ENCODE measurements at regions not wholly inside any gene's neighbourhood (a gene's known extent, or its start where the extent isn't known, plus 50 kb on each side); places are given as distances from the start of the nearest gene placed in this dataset.
"Not testable (repeated sequence)": the region's sequence is repeated elsewhere in the genome, so short reads cannot be mapped to it uniquely, and the experiment has no call there.

GRCh38 chr5:155136216-155136850 lies 122.8 kb downstream of the KIF4B start:
- Histone ChIP-seq H3K9me3 (ENCODE audit: control insufficient read depth in 5 of 5, low read length in 5 of 5) (no peaks in the 10 kb centered on the region), H3K4me1 (ENCODE audit: control insufficient read depth in 5 of 5, insufficient read depth in 5 of 5, low read length in 5 of 5) (peaks cover 0 to 10% (median 5%) of the 10 kb centered on the region in 5 donors), H3K4me3 (ENCODE audit: low read depth in 1 of 5, low read length in 5 of 5) (no peak overlapping the region), H3K27me3 (ENCODE audit: control insufficient read depth in 5 of 5, insufficient read depth in 4 of 5, low read length in 5 of 5) (no peaks in the 10 kb centered on the region), H3K36me3 (ENCODE audit: control insufficient read depth in 5 of 5, insufficient read depth in 5 of 5, low read length in 5 of 5) (no peaks in the 10 kb centered on the region), H3K9ac (ENCODE audit: low read length in 5 of 5) (no peak overlapping the region), H3K27ac (ENCODE audit: low read depth, low read length) (no peak overlapping the region)

- no peak overlapping the region for H3K4me3 ChIP-seq (ENCODE audit: low read depth in 1 of 5, low read length in 5 of 5)
- no peak overlapping the region for H3K9ac ChIP-seq (ENCODE audit: low read length in 5 of 5)
- no peak overlapping the region for H3K27ac ChIP-seq (ENCODE audit: low read depth, low read length)
- H3K4me1 ChIP-seq (ENCODE audit: control insufficient read depth in 5 of 5, insufficient read depth in 5 of 5, low read length in 5 of 5), result peaks cover 0 to 10% (median 5%) of the 10 kb centered on the region in 5 donors
- H3K36me3 ChIP-seq (ENCODE audit: control insufficient read depth in 5 of 5, insufficient read depth in 5 of 5, low read length in 5 of 5), result no peaks in the 10 kb centered on the region
- no peaks in the 10 kb centered on the region for H3K9me3 ChIP-seq (ENCODE audit: control insufficient read depth in 5 of 5, low read length in 5 of 5)
- no peaks in the 10 kb centered on the region for H3K27me3 ChIP-seq (ENCODE audit: control insufficient read depth in 5 of 5, insufficient read depth in 4 of 5, low read length in 5 of 5)
Observed at GRCh38 chr5:155137683-155138082, 124.1 kb downstream of the KIF4B start.

GRCh38 chr5:155140646-155141045 lies 127.1 kb downstream of the KIF4B start:
- H3K27ac ChIP-seq (ENCODE audit: low read depth, low read length), result no peak overlapping the region
- H3K9ac ChIP-seq (ENCODE audit: low read length in 5 of 5), result no peak overlapping the region
- H3K4me1 ChIP-seq (ENCODE audit: control insufficient read depth in 5 of 5, insufficient read depth in 5 of 5, low read length in 5 of 5), result peaks cover 0 to 10% (median 5%) of the 10 kb centered on the region in 5 donors
- no peaks in the 10 kb centered on the region for H3K9me3 ChIP-seq (ENCODE audit: control insufficient read depth in 5 of 5, low read length in 5 of 5)
- H3K36me3 ChIP-seq (ENCODE audit: control insufficient read depth in 5 of 5, insufficient read depth in 5 of 5, low read length in 5 of 5), result no peaks in the 10 kb centered on the region
- H3K4me3 ChIP-seq (ENCODE audit: low read depth in 1 of 5, low read length in 5 of 5), result no peak overlapping the region
- peaks cover 0 to 2% (median 0%) of the 10 kb centered on the region in 5 donors for H3K27me3 ChIP-seq (ENCODE audit: control insufficient read depth in 5 of 5, insufficient read depth in 4 of 5, low read length in 5 of 5)

GRCh38 chr5:155144956-155145355 lies 131.4 kb downstream of the KIF4B start:
- no peaks in the 10 kb centered on the region for H3K36me3 ChIP-seq (ENCODE audit: control insufficient read depth in 5 of 5, insufficient read depth in 5 of 5, low read length in 5 of 5)
- no peak overlapping the region for H3K27ac ChIP-seq (ENCODE audit: low read depth, low read length)
- no peaks in the 10 kb centered on the region for H3K9me3 ChIP-seq (ENCODE audit: control insufficient read depth in 5 of 5, low read length in 5 of 5)
- peaks cover 0 to 1% (median 0%) of the 10 kb centered on the region in 5 donors for H3K4me1 ChIP-seq (ENCODE audit: control insufficient read depth in 5 of 5, insufficient read depth in 5 of 5, low read length in 5 of 5)
- H3K27me3 ChIP-seq (ENCODE audit: control insufficient read depth in 5 of 5, insufficient read depth in 4 of 5, low read length in 5 of 5), result peaks cover 0 to 2% (median 0%) of the 10 kb centered on the region in 5 donors
- H3K9ac ChIP-seq (ENCODE audit: low read length in 5 of 5), result no peak overlapping the region
- no peak overlapping the region for H3K4me3 ChIP-seq (ENCODE audit: low read depth in 1 of 5, low read length in 5 of 5)

- H3K9me3 ChIP-seq (ENCODE audit: control insufficient read depth in 5 of 5, low read length in 5 of 5), result no peaks in the 10 kb centered on the region
- H3K4me1 ChIP-seq (ENCODE audit: control insufficient read depth in 5 of 5, insufficient read depth in 5 of 5, low read length in 5 of 5), result peaks cover 0 to 3% (median 0%) of the 10 kb centered on the region in 5 donors
- no peak overlapping the region for H3K4me3 ChIP-seq (ENCODE audit: low read depth in 1 of 5, low read length in 5 of 5)
- no peaks in the 10 kb centered on the region for H3K36me3 ChIP-seq (ENCODE audit: control insufficient read depth in 5 of 5, insufficient read depth in 5 of 5, low read length in 5 of 5)
- H3K27me3 ChIP-seq (ENCODE audit: control insufficient read depth in 5 of 5, insufficient read depth in 4 of 5, low read length in 5 of 5), result peaks cover 0 to 2% (median 0%) of the 10 kb centered on the region in 5 donors
- H3K9ac ChIP-seq (ENCODE audit: low read length in 5 of 5), result no peak overlapping the region
- no peak overlapping the region for H3K27ac ChIP-seq (ENCODE audit: low read depth, low read length)
Observed at GRCh38 chr5:155147222-155147621, 133.7 kb downstream of the KIF4B start.

- H3K4me3 ChIP-seq (ENCODE audit: low read depth in 1 of 5, low read length in 5 of 5), result no peak overlapping the region
- no peaks in the 10 kb centered on the region for H3K36me3 ChIP-seq (ENCODE audit: control insufficient read depth in 5 of 5, insufficient read depth in 5 of 5, low read length in 5 of 5)
- no peak overlapping the region for H3K9ac ChIP-seq (ENCODE audit: low read length in 5 of 5)
- H3K27ac ChIP-seq (ENCODE audit: low read depth, low read length), result no peak overlapping the region
- peaks cover 0 to 3% (median 0%) of the 10 kb centered on the region in 5 donors for H3K4me1 ChIP-seq (ENCODE audit: control insufficient read depth in 5 of 5, insufficient read depth in 5 of 5, low read length in 5 of 5)
- peaks cover 0 to 2% (median 0%) of the 10 kb centered on the region in 5 donors for H3K27me3 ChIP-seq (ENCODE audit: control insufficient read depth in 5 of 5, insufficient read depth in 4 of 5, low read length in 5 of 5)
- no peaks in the 10 kb centered on the region for H3K9me3 ChIP-seq (ENCODE audit: control insufficient read depth in 5 of 5, low read length in 5 of 5)
Observed at GRCh38 chr5:155148694-155149093, 135.1 kb downstream of the KIF4B start.

- H3K36me3 ChIP-seq (ENCODE audit: control insufficient read depth in 5 of 5, insufficient read depth in 5 of 5, low read length in 5 of 5), result no peaks in the 10 kb centered on the region
- H3K27me3 ChIP-seq (ENCODE audit: control insufficient read depth in 5 of 5, insufficient read depth in 4 of 5, low read length in 5 of 5), result no peaks in the 10 kb centered on the region
- H3K4me1 ChIP-seq (ENCODE audit: control insufficient read depth in 5 of 5, insufficient read depth in 5 of 5, low read length in 5 of 5), result peaks cover 0 to 3% (median 0%) of the 10 kb centered on the region in 5 donors
- H3K9me3 ChIP-seq (ENCODE audit: control insufficient read depth in 5 of 5, low read length in 5 of 5), result no peaks in the 10 kb centered on the region
- no peak overlapping the region for H3K27ac ChIP-seq (ENCODE audit: low read depth, low read length)
- no peak overlapping the region for H3K4me3 ChIP-seq (ENCODE audit: low read depth in 1 of 5, low read length in 5 of 5)
- H3K9ac ChIP-seq (ENCODE audit: low read length in 5 of 5), result no peak overlapping the region
Observed at GRCh38 chr5:155150012-155150411, 136.5 kb downstream of the KIF4B start.

GRCh38 chr5:155154973-155155372 lies 141.4 kb downstream of the KIF4B start:
- H3K4me3 ChIP-seq (ENCODE audit: low read depth in 1 of 5, low read length in 5 of 5), result no peak overlapping the region
- H3K27ac ChIP-seq (ENCODE audit: low read depth, low read length), result no peak overlapping the region
- H3K36me3 ChIP-seq (ENCODE audit: control insufficient read depth in 5 of 5, insufficient read depth in 5 of 5, low read length in 5 of 5), result no peaks in the 10 kb centered on the region
- peaks cover 0 to 2% (median 0%) of the 10 kb centered on the region in 5 donors for H3K4me1 ChIP-seq (ENCODE audit: control insufficient read depth in 5 of 5, insufficient read depth in 5 of 5, low read length in 5 of 5)
- H3K27me3 ChIP-seq (ENCODE audit: control insufficient read depth in 5 of 5, insufficient read depth in 4 of 5, low read length in 5 of 5), result no peaks in the 10 kb centered on the region
- no peaks in the 10 kb centered on the region for H3K9me3 ChIP-seq (ENCODE audit: control insufficient read depth in 5 of 5, low read length in 5 of 5)
- no peak overlapping the region for H3K9ac ChIP-seq (ENCODE audit: low read length in 5 of 5)

GRCh38 chr5:155163084-155163483 lies 149.5 kb downstream of the KIF4B start:
- H3K27ac ChIP-seq (ENCODE audit: low read depth, low read length); H3K27me3 ChIP-seq (ENCODE audit: control insufficient read depth in 5 of 5, insufficient read depth in 4 of 5, low read length in 5 of 5); H3K9ac ChIP-seq (ENCODE audit: low read length in 5 of 5); H3K9me3 ChIP-seq (ENCODE audit: control insufficient read depth in 5 of 5, low read length in 5 of 5); H3K36me3 ChIP-seq (ENCODE audit: control insufficient read depth in 5 of 5, insufficient read depth in 5 of 5, low read length in 5 of 5); H3K4me1 ChIP-seq (ENCODE audit: control insufficient read depth in 5 of 5, insufficient read depth in 5 of 5, low read length in 5 of 5); H3K4me3 ChIP-seq (ENCODE audit: low read depth in 1 of 5, low read length in 5 of 5): not testable (repeated sequence)

GRCh38 chr5:155167736-155168135 lies 154.2 kb downstream of the KIF4B start:
- Histone ChIP-seq H3K9me3 (ENCODE audit: control insufficient read depth in 5 of 5, low read length in 5 of 5) (no peaks in the 10 kb centered on the region), H3K4me3 (ENCODE audit: low read depth in 1 of 5, low read length in 5 of 5) (no peak overlapping the region), H3K27me3 (ENCODE audit: control insufficient read depth in 5 of 5, insufficient read depth in 4 of 5, low read length in 5 of 5) (no peaks in the 10 kb centered on the region), H3K9ac (ENCODE audit: low read length in 5 of 5) (no peak overlapping the region), H3K36me3 (ENCODE audit: control insufficient read depth in 5 of 5, insufficient read depth in 5 of 5, low read length in 5 of 5) (no peaks in the 10 kb centered on the region), H3K4me1 (ENCODE audit: control insufficient read depth in 5 of 5, insufficient read depth in 5 of 5, low read length in 5 of 5) (no peaks in the 10 kb centered on the region), H3K27ac (ENCODE audit: low read depth, low read length) (no peak overlapping the region)

Measured in subcutaneous abdominal adipose tissue (tissue), 5 donors.